Neural cell (in vitro differentiated cells): ENCODE measurements at regions not wholly inside any gene's neighbourhood (a gene's known extent, or its start where the extent isn't known, plus 50 kb on each side); places are given as distances from the start of the nearest gene placed in this dataset.

Experiments
- H2AFZ ChIP-seq: fragments of 200-600, 300-800 bp; sonication (generic), shearing (Covaris generic); 2 replicates; pipeline ENCODE4 v1.6.0; 2014; ENCODE audit warnings: low read depth, mild to moderate bottlenecking, antibody characterized with exemption, low read length, moderate library complexity
- H3F3A ChIP-seq: fragments of 200-600 bp; shearing (Covaris generic); 2 replicates; pipeline ENCODE4 v1.6.1; 2016; ENCODE audit warnings: mild to moderate bottlenecking, moderate library complexity, mixed read lengths, antibody characterized with exemption, low read length; ENCODE audit not compliant: insufficient read depth, poor library complexity, severe bottlenecking
- H3K27ac ChIP-seq: fragments of 200-600, 300-800 bp; sonication (generic), shearing (Covaris generic); 2 replicates; pipeline ENCODE4 v1.5.1; 2014; ENCODE audit warnings: mild to moderate bottlenecking, low read length, moderate library complexity
- H3K27me3 ChIP-seq: fragments of 300-800, 200-600 bp; sonication (generic), shearing (Covaris generic); 2 replicates; pipeline ENCODE4 v1.6.0; 2014; ENCODE audit warnings: mild to moderate bottlenecking, low read depth, low read length, moderate library complexity; ENCODE audit not compliant: insufficient read depth
- H3K36me3 ChIP-seq: fragments of 300-800, 200-600 bp; sonication (generic), shearing (Covaris generic); 2 replicates; pipeline ENCODE4 v1.5.1; 2014; ENCODE audit warnings: mild to moderate bottlenecking, antibody characterized with exemption, low read length, moderate library complexity; ENCODE audit not compliant: insufficient read depth
- H3K4me2 ChIP-seq: fragments of 300-800, 200-600 bp; sonication (generic), shearing (Covaris generic); 2 replicates; pipeline ENCODE4 v1.6.0; 2014; ENCODE audit warnings: mild to moderate bottlenecking, low read length
- H3K4me3 ChIP-seq: fragments of 300-800, 200-600 bp; sonication (generic), shearing (Covaris generic); 2 replicates; pipeline ENCODE4 v1.5.1; 2014; ENCODE audit warnings: mild to moderate bottlenecking, low read length, moderate library complexity
- H3K79me2 ChIP-seq: fragments of 200-600 bp; shearing (Covaris generic); replicated peaks from 2 replicates; pipeline ENCODE4 v1.6.0; 2014; ENCODE audit warnings: mild to moderate bottlenecking, low read length, moderate library complexity; ENCODE audit not compliant: insufficient read depth
- H3K9ac ChIP-seq: fragments of 300-800, 200-600 bp; sonication (generic), shearing (Covaris generic); 2 replicates; pipeline ENCODE4 v1.6.1; 2016; ENCODE audit warnings: mild to moderate bottlenecking, low read length, mixed read lengths
- H3K9me2 ChIP-seq: fragments of 200-600 bp; shearing (Covaris generic); 2 replicates; pipeline ENCODE4 v1.6.1; 2016; ENCODE audit warnings: mild to moderate bottlenecking, low read length, mixed read lengths; ENCODE audit not compliant: insufficient read depth
- H3K9me3 ChIP-seq: fragments of 200-600, 300-800 bp; sonication (generic), shearing (Covaris generic); 2 replicates; pipeline ENCODE4 v1.6.1; 2016; ENCODE audit warnings: mild to moderate bottlenecking, mixed run types, low read length, moderate library complexity, mixed read lengths
- H4K20me1 ChIP-seq: fragments of 200-600 bp; shearing (Covaris generic); 2 replicates; pipeline ENCODE4 v1.6.1; 2016; ENCODE audit warnings: mild to moderate bottlenecking, mixed run types; ENCODE audit not compliant: insufficient read depth
- CTCF ChIP-seq: fragments of 450-650 bp; IDR thresholded peaks from 2 replicates; pipeline ENCODE4 v1.5.1; 2014; ENCODE audit warnings: antibody characterized with exemption, mild to moderate bottlenecking, moderate library complexity; ENCODE audit not compliant: poor library complexity, severe bottlenecking
- EP300 ChIP-seq: fragments of 450-650 bp; conservative IDR thresholded peaks from 2 replicates; pipeline ENCODE4 v1.6.1; 2014; ENCODE audit warnings: antibody characterized with exemption, mild to moderate bottlenecking, moderate library complexity; ENCODE audit not compliant: poor library complexity, severe bottlenecking
- EZH2 ChIP-seq: fragments of 200-600, 300-800 bp; shearing (Covaris generic), sonication (generic); IDR thresholded peaks from 2 replicates; pipeline ENCODE4 v1.6.1; 2014; ENCODE audit warnings: antibody characterized with exemption, low read length, borderline replicate concordance, mild to moderate bottlenecking; ENCODE audit not compliant: insufficient read depth, poor library complexity, severe bottlenecking
- MXI1 ChIP-seq: fragments of 450-650 bp; conservative IDR thresholded peaks from 2 replicates; pipeline ENCODE4 v1.6.1; 2014; ENCODE audit warnings: antibody characterized with exemption, mild to moderate bottlenecking; ENCODE audit not compliant: poor library complexity, severe bottlenecking
- POLR2AphosphoS5 ChIP-seq: IDR thresholded peaks from 2 replicates; pipeline ENCODE4 v1.6.1; 2012
- RAD21 ChIP-seq: fragments of 450-650 bp; conservative IDR thresholded peaks from 2 replicates; pipeline ENCODE4 v1.6.1; 2014; ENCODE audit warnings: antibody characterized with exemption, mild to moderate bottlenecking, moderate library complexity
- REST ChIP-seq: IDR thresholded peaks from 2 replicates; pipeline ENCODE4 v1.6.1; 2012; ENCODE audit warnings: borderline replicate concordance
- SMC3 ChIP-seq: fragments of 450-650 bp; conservative IDR thresholded peaks from 2 replicates; pipeline ENCODE4 v1.6.1; 2014; ENCODE audit warnings: antibody characterized with exemption, mild to moderate bottlenecking, moderate library complexity; ENCODE audit not compliant: poor library complexity
- TAF1 ChIP-seq: IDR thresholded peaks from 2 replicates; pipeline ENCODE4 v1.6.1; 2012; ENCODE audit warnings: low read depth

DNA sequence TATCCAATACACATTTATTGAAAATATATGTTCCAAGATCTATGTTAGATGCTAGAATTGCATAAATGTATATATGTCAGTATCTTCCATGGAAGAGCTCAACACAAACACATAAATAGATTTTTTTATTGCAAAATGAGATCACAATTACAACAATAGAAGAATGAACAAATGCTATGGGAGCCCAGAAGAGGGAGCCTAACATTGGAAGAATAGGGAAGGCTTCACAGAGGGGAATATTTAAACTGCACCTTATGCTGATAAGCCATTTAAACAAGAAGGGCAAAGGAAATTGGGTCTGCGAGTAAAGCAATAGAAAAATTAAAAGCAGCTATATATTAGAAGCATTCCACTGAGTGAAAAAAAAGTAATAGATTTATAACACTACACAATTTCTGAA, 96.1 kb upstream of the LRRC55 start:
- H3K36me3 ChIP-seq: no peaks in the 10 kb centered on the region
- no peak overlapping the region for H3K4me3 ChIP-seq
- H3F3A ChIP-seq: no peaks in the 10 kb centered on the region
- peaks cover 3% of the 10 kb centered on the region for H3K27me3 ChIP-seq
- no peaks in the 10 kb centered on the region for H3K9me2 ChIP-seq
- no peak overlapping the region for H3K4me2 ChIP-seq
- no peak overlapping the region for H3K9ac ChIP-seq
- H3K79me2 ChIP-seq: no peaks in the 10 kb centered on the region
- H2AFZ ChIP-seq: no peak overlapping the region
- no peaks in the 10 kb centered on the region for H4K20me1 ChIP-seq
- no peak overlapping the region for H3K27ac ChIP-seq
- TF ChIP-seq EP300 (no peak), REST (no peak), MXI1 (no peak), CTCF (peak; percentile 61), SMC3 (peak; percentile 61), EZH2 (no peak), TAF1 (no peak), RAD21 (peak; percentile 44), POLR2AphosphoS5 (no peak)
- no peaks in the 10 kb centered on the region for H3K9me3 ChIP-seq

GRCh38 chr11:57087991-57088390, 93.8 kb upstream of the LRRC55 start:
- Histone ChIP-seq H3K4me3 (no peak overlapping the region), H3K9ac (no peak overlapping the region), H3K9me3 (no peaks in the 10 kb centered on the region), H3K79me2 (no peaks in the 10 kb centered on the region), H4K20me1 (no peaks in the 10 kb centered on the region), H3K27ac (no peak overlapping the region), H3K4me2 (no peak overlapping the region), H3K36me3 (no peaks in the 10 kb centered on the region), H2AFZ (no peak overlapping the region), H3K27me3 (no peaks in the 10 kb centered on the region), H3F3A (no peaks in the 10 kb centered on the region), H3K9me2 (no peaks in the 10 kb centered on the region)
- TF ChIP-seq EZH2 (no peak), MXI1 (no peak), CTCF (no peak), TAF1 (no peak), REST (no peak), EP300 (no peak), SMC3 (no peak), RAD21 (no peak), POLR2AphosphoS5 (no peak)
